ENCODE measurements at regions not wholly inside any gene's neighbourhood (a gene's known extent, or its start where the extent isn't known, plus 50 kb on each side); places are given as distances from the start of the nearest gene placed in this dataset.
"Not testable (repeated sequence)": the region's sequence is repeated elsewhere in the genome, so short reads cannot be mapped to it uniquely, and the experiment has no call there.

DNA sequence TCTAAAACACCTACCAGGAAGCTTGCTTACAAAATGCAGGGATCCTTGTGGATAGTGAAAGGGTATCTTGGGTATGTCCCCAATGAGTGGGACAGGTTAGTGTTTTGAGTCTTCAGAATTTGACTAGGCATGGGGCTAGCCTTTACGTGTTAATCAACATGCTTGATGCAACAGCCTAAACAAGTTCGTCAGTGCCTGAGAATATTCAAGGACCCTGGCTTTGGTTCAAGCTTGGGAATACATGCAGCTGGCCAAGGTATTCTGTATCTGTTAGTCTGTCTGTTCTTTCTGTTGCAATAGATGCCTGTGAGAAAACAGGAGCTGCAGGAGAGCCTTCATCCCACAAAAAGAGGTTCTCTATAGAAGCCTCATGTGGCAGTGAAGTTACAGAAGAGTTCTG, 149.5 kb downstream of the CCNG2 start:
- no peak for DNase-seq

GRCh38 chr4:77308843-77309242, 151.8 kb downstream of the CCNG2 start:
- no peak for DNase-seq

DNA sequence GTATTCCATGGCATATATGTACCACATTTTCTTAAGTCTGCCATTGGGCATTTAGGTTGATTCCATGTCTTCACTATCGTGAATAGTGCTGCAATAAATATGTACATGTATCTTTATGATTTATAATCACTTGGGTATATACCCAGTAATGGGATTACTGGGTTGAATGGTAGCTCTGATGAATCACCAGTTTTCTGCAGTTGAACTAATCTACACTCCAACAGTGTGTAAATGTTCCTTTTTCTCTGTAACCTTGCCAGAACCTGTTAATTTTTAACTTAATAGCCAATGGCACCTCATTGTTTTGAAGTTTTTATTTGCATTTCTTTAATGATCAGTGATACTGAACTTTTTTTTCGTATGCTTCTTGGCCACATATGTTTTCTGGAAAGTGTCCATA, 152.5 kb downstream of the CCNG2 start:
- DNase-seq, result no peak

DNA sequence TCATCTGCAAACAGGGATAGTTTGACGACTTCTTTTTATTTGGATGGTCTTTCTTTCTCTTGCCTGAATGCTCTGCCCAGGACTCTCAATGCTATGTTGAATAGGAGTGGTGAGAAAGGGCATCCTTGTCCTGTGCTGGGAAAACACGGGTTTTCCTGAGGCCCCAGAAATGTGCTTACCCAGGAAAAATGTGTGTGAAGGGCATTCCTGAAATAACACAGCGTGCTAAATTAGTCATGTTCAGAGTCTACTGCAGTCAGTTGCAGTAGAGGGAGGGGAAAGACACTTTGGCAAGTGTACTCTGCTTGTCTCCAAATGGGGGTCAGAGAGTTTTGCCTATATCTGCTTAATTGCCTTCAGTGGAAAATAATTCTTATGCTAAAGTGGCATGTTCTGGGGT, 153.9 kb downstream of the CCNG2 start:
- no peak for DNase-seq

DNA sequence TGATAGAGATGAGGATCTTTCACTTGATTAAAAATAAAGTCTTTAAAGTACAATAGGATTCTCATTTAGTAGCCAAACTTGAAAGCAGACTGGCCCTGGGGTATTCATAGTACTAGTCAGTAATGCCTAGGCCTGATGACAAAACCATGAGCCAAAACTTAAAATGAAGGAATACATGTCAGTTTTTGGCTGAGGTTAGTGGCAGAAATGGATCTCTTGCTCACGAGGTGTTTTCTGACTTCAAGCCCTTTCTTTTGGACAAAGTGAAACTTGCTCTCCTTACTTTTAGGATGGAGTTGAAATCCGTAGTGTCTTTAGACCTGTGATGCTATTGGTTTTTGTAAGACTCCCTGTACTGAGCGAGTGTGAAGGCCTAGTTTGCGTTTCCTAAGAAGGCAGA, 157.7 kb downstream of the CCNG2 start:
- no peak for DNase-seq

GRCh38 chr4:77327151-77327550, 170.1 kb downstream of the CCNG2 start:
- no peak for DNase-seq

GRCh38 chr4:77332696-77333270, 175.8 kb downstream of the CCNG2 start:
- DNase-seq, result no peak

GRCh38 chr4:77336411-77337142, 179.6 kb downstream of the CCNG2 start:
- DNase-seq, result no peak

GRCh38 chr4:77342170-77342810, 185.3 kb downstream of the CCNG2 start:
- no peak for DNase-seq

DNA sequence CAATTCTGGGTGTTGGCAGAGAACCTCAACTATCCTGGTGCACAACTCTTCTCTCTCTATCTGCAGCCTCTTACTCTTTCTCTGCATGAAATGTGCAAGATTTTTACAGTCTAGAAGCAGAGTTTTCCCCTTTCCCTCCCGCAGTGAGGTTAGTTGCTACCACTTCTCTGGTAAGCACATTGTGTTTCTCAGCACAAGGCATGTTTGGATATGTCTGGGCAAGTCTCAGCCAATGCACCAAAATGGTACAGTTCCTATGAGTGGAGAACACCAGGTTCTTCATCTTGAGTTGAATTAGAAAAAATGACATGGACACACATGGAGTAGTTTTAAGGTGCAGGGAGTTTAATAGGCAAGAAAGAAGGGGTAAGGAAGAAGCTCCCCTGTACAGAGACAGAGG, 187.0 kb downstream of the CCNG2 start:
- no peak for DNase-seq

GRCh38 chr4:77344784-77345183, 187.8 kb downstream of the CCNG2 start:
- no peak for DNase-seq

GRCh38 chr4:77347351-77347966, 190.5 kb downstream of the CCNG2 start:
- no peak for DNase-seq

DNA sequence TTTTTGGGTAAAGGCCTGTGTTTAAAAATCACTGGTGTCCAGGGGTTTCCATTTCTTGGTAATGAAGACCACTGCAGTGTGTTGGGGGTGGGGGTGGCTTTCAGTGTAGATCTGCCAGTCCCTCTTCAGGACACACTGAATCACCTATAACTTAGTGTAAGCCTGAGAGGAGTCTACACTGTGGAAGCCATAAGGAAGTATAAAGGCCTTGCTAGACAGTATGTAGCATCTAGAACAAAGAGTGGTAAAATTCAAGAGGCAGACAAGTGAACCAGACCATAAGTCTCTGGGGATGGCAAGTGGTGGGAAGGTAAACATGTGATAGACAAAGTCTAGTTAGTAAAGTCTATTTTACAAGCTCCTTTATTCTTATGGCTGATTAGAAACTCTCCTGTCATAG, 191.8 kb downstream of the CCNG2 start:
- DNase-seq, result no peak

DNA sequence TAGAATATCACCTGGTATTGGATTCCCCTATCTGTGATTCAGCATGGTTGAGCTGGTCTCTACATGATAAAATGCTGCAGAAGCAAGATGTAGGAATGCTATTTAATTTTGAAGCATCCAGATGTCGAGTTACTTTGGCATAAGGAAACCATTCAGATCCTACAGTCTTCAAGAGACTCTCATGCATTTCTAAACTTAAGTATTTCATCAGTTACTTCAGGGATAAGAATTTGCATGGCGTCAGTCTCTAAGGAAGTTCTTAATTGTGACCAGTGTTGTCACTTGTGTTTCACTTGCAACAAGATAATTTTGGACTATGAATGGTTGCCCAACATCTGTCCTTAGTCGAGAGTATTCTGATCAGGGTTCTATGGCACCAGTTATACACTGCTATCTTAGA, 192.4 kb downstream of the CCNG2 start:
- DNase-seq, result no peak

- no peak for DNase-seq
Measured at GRCh38 chr4:77349796-77350195, 192.8 kb downstream of the CCNG2 start.

GRCh38 chr4:77352192-77352591, 195.2 kb downstream of the CCNG2 start:
- DNase-seq, result no peak

GRCh38 chr4:77353724-77354315, 196.8 kb downstream of the CCNG2 start:
- not testable (repeated sequence) for DNase-seq

GRCh38 chr4:77354550-77354949, 197.5 kb downstream of the CCNG2 start:
- no peak for DNase-seq

DNA sequence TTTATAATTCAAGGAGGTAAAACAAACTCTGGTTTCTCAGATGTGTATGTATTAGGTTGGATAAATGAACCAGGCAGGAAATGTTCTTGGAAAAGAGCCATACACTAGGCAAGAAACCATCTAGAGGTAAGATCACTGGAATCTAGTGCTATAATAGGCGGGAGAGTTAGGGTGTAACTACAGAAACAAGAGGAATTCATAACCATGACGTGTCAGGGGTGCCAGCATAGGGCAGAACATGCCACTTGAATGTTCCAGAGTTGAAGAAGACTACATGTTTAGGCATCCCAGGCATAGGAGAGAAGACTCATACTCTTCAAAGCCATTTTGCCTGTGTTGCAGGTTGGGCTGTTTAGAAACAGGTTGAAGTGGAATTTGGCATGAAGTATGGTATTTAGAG, 198.7 kb downstream of the CCNG2 start:
- DNase-seq, result no peak

- DNase-seq, result peak in 1 of 6 experiments; percentile 3
Measured at GRCh38 chr4:77358315-77358928, 201.4 kb downstream of the CCNG2 start.

- DNase-seq, result no peak
Measured at GRCh38 chr4:77360451-77360850, 203.4 kb downstream of the CCNG2 start.

DNA sequence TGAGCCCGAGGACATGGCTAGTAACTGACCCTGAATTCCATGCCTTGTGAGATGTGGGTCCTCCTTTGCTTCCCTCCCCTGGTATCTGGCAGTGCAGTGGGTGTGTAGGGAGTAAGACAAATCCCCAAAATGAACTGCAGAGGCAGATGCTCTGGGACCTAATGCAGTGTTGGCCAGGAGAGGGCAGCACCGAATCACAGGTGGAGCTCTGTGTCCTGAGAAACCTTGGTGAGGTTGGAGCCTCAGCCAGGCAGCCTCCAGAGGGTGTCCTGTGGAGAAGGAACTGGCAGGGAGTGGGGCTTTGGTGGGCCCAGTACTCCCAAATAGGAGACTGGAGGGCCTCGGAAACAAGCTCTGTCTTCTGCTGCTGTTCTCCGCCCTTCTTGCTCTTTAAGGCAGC, 209.9 kb downstream of the CCNG2 start:
- DNase-seq, result not testable (repeated sequence)

DNA sequence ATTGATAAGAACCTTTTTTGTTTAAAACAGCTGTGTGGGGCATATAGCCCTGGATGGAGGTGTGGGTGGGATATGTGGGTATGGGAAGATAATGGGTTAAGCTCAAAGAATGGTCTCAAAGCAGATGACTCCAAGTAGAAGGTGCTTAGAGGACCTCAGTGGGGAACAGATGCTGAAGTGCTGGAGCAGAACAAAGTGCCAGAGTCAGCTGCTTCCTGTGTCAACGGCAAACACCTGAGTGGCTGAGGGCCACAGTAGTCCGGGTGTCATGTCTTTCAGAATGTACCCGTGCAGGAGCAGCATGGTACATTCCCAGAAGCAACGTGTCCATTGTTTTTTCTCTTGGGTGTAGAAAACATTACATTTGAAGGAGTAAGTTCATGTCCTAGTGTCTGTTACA, 210.6 kb downstream of the CCNG2 start:
- DNase-seq, result no peak

Measured in stimulated activated naive CD4-positive, alpha-beta T cell (primary cell).